Urinary bladder (tissue), 3 donors: ENCODE measurements at regions not wholly inside any gene's neighbourhood (a gene's known extent, or its start where the extent isn't known, plus 50 kb on each side); places are given as distances from the start of the nearest gene placed in this dataset.

Source experiments
- DNase-seq: peaks from one replicate; pipeline ENCODE4 v3.0.0-alpha.2; 2015; ENCODE audit errors: extremely low spot score
- H3K27ac ChIP-seq: one replicate; pipeline ENCODE4 v1.5.1; 2013; ENCODE audit warnings: low read depth, mild to moderate bottlenecking, moderate library complexity
- H3K36me3 ChIP-seq: one replicate; pipeline ENCODE4 v1.6.1; 2013; ENCODE audit warnings: mild to moderate bottlenecking, moderate library complexity; ENCODE audit not compliant: insufficient read depth
- H3K4me1 ChIP-seq: one replicate; pipeline ENCODE4 v1.6.1; 2013; ENCODE audit warnings: mild to moderate bottlenecking, moderate library complexity; ENCODE audit not compliant: insufficient read depth
- H3K4me3 ChIP-seq: one replicate; pipeline ENCODE4 v1.5.1; 2013; ENCODE audit warnings: low read depth, low read length
- WGBS: extraction: QIAGEN DNeasy Blood & Tissue Kit; methylation state at CpG from one replicate; pipeline ENCODE4 v1.1.7; 2013; 5-methylcytosine and 5-hydroxymethylcytosine counted together
- donor health status: healthy with polysubstance abuse.
- donor health status: healthy.

GRCh38 chr20:37615340-37616109 is 78.3 kb upstream of the CTNNBL1 start:
- no peak overlapping the region for H3K4me3 ChIP-seq
- no peak for DNase-seq

GRCh38 chr20:37611852-37612251 is 82.0 kb upstream of the CTNNBL1 start:
- Histone ChIP-seq H3K4me3 (no peak overlapping the region), H3K4me1 (no peaks in the 10 kb centered on the region), H3K36me3 (no peaks in the 10 kb centered on the region), H3K27ac (no peak overlapping the region)
- 87% methylated on average over 1 of the region's 1 CpG for WGBS
- DNase-seq = no peak

More at GRCh38 chr20:37615340-37616109, 78.3 kb upstream of the CTNNBL1 start:
- Histone ChIP-seq H3K36me3 (no peaks in the 10 kb centered on the region), H3K27ac (no peak overlapping the region), H3K4me1 (no peaks in the 10 kb centered on the region)
- 36% methylated on average over 5 of the region's 5 CpGs for WGBS

DNA sequence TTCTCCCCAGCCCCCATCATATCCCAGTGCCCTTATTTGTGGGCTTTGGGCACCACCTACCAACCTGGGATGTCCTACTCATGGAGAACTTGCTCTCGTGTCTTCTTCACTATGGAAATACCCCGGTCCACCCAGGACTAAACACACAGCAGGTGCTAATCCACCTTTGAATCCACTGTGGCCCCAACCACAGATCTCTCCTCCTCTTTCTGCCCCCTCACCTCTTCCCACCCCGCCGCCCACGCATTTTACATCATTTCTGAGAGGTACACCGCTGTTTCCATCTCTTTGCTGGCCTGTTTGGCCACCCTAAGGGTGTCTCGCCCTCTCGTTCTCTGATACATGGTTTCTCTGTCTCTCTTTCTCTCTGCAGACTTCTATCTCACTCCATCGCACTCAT is 82.5 kb upstream of the CTNNBL1 start:
- Histone ChIP-seq H3K4me3 (no peak overlapping the region), H3K27ac (no peak overlapping the region), H3K4me1 (no peaks in the 10 kb centered on the region), H3K36me3 (no peaks in the 10 kb centered on the region)
- 79% methylated on average over 9 of the region's 9 CpGs for WGBS
- DNase-seq = no peak

DNA sequence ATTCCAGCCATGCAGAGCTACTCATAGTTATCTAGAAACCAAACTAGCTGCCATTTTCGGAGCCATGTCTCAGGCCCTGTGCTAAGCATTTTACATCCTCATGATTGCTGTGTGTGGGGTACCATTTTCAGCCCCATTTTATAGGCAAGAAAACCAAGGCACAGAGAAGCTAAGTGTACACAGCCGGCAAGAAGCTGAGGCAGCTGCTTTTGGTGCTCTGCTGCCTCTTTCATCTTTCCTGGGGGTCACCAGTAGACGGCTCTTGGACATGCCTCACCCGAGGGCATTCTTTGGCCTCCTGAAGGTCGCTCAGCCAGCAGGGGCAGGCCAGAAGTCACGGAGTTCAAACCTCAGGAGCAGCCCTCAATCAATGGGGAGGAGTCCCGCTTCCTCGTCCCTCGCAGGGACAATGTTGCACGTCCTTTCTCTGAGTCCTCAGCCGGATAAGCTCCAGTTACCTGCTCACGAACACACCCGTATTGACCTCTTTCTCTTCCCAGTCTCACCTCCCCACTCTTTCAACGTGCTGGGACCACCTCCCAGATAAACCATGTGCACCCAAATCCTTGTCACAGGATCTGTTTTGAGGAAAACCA is 82.6 kb upstream of the BLCAP start:
- Histone ChIP-seq H3K4me1 (no peaks in the 10 kb centered on the region), H3K27ac (no peak overlapping the region), H3K4me3 (no peak overlapping the region), H3K36me3 (no peaks in the 10 kb centered on the region)
- DNase-seq = no peak
- WGBS = 62% methylated on average over 14 of the region's 14 CpGs

DNA sequence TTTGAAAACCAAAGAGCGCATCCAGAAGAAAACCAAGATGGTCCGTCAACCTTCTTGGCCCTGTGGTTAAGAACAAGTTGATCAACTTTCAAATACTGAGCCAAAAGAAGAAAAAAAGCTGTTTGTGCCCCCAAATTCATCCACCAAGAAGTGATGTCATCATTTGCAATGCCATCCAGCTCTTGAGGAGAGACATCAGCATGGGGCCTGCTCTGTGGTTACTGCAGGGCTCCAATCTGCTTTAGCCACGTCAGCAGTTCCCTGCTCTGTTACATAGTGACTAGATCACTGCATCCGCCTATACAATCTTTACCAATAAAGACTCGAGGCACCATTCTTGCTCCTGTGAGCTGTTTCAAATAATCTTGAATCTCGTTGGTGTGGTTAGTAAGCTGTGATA is 75.0 kb upstream of the BLCAP start:
- DNase-seq = no peak
- Histone ChIP-seq H3K4me3 (no peak overlapping the region), H3K4me1 (no peaks in the 10 kb centered on the region), H3K27ac (no peak overlapping the region), H3K36me3 (no peaks in the 10 kb centered on the region)
- 75% methylated on average over 6 of the region's 6 CpGs for WGBS

GRCh38 chr20:37600486-37600885 is 72.8 kb upstream of the BLCAP start:
- Histone ChIP-seq H3K4me1 (no peaks in the 10 kb centered on the region), H3K4me3 (no peak overlapping the region), H3K27ac (no peak overlapping the region), H3K36me3 (no peaks in the 10 kb centered on the region)
- WGBS = 57% methylated on average over 3 of the region's 3 CpGs
- DNase-seq = no peak

GRCh38 chr20:37598575-37599342 is 71.1 kb upstream of the BLCAP start:
- H3K4me1 ChIP-seq = no peaks in the 10 kb centered on the region
- WGBS = 24% methylated on average over 10 of the region's 10 CpGs
- no peaks in the 10 kb centered on the region for H3K36me3 ChIP-seq
- peak; percentile 39 for DNase-seq
- H3K4me3 ChIP-seq = no peak overlapping the region
- no peak overlapping the region for H3K27ac ChIP-seq

GRCh38 chr20:37598100-37598543 is 70.4 kb upstream of the BLCAP start:
- WGBS = 3% methylated on average over 24 of the region's 24 CpGs
- Histone ChIP-seq H3K27ac (no peak overlapping the region), H3K4me1 (no peaks in the 10 kb centered on the region), H3K4me3 (no peak overlapping the region), H3K36me3 (no peaks in the 10 kb centered on the region)
- no peak for DNase-seq

- no peak for DNase-seq
- 53% methylated on average over 9 of the region's 9 CpGs for WGBS
Measured at GRCh38 chr20:37596890-37597536, 69.3 kb upstream of the BLCAP start.

GRCh38 chr20:37596168-37596567 is 68.5 kb upstream of the BLCAP start:
- Histone ChIP-seq H3K4me1 (no peaks in the 10 kb centered on the region), H3K4me3 (no peak overlapping the region), H3K36me3 (no peaks in the 10 kb centered on the region), H3K27ac (no peak overlapping the region)
- DNase-seq = no peak
- 92% methylated on average over 5 of the region's 5 CpGs for WGBS

More at GRCh38 chr20:37596890-37597536, 69.3 kb upstream of the BLCAP start:
- H3K36me3 ChIP-seq = no peaks in the 10 kb centered on the region
- H3K27ac ChIP-seq = no peak overlapping the region
- no peaks in the 10 kb centered on the region for H3K4me1 ChIP-seq
- H3K4me3 ChIP-seq = no peak overlapping the region

DNA sequence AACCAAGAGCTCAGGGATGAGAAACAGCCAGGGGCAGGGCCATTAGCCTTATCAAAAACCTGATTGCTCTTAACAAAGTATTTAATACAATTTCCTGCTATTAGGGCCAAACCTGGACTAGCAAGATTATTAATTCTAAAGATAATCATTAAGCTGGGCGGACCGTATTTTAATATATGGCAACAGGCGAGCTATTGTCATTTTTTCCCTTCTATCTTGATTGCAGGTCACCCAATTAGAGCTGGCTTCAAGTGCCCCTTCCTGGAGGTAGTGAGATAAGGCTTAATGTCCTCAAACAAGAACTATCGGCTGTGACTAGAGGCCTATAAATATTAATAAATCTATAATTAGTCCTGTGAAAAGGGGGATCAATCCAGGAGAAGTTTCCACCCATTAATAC is 66.0 kb upstream of the BLCAP start:
- H3K4me1 ChIP-seq = no peaks in the 10 kb centered on the region
- no peaks in the 10 kb centered on the region for H3K36me3 ChIP-seq
- no peak for DNase-seq
- 78% methylated on average over 4 of the region's 4 CpGs for WGBS
- H3K27ac ChIP-seq = no peak overlapping the region
- no peak overlapping the region for H3K4me3 ChIP-seq

GRCh38 chr20:37590938-37591490 is 63.3 kb upstream of the BLCAP start:
- Histone ChIP-seq H3K4me3 (no peak overlapping the region), H3K27ac (no peak overlapping the region), H3K36me3 (no peaks in the 10 kb centered on the region), H3K4me1 (no peaks in the 10 kb centered on the region)
- WGBS = 66% methylated on average over 10 of the region's 10 CpGs
- DNase-seq = no peak

GRCh38 chr20:37586078-37586477 is 58.4 kb upstream of the BLCAP start:
- no peaks in the 10 kb centered on the region for H3K4me1 ChIP-seq
- no peaks in the 10 kb centered on the region for H3K36me3 ChIP-seq
- H3K27ac ChIP-seq = no peak overlapping the region
- DNase-seq = no peak
- no peak overlapping the region for H3K4me3 ChIP-seq
- WGBS = 67% methylated on average over 2 of the region's 2 CpGs
